Left colon (tissue), 2 donors: ENCODE measurements at regions not wholly inside any gene's neighbourhood (a gene's known extent, or its start where the extent isn't known, plus 50 kb on each side); places are given as distances from the start of the nearest gene placed in this dataset.
"Not testable (repeated sequence)": the region's sequence is repeated elsewhere in the genome, so short reads cannot be mapped to it uniquely, and the experiment has no call there.

Experiments used
- ATAC-seq: fragments of 200-7000 bp; cut with Tn5 transposase; one replicate; pipeline ENCODE4 v1.9.1; 2020; ENCODE audit warnings: mild to moderate bottlenecking, moderate library complexity
- DNase-seq, 2 donors: peaks; one replicate each; pipeline ENCODE4 v3.0.0-alpha.2; 2020
- intact Hi-C, 2 donors: fragments of 100-400 bp; cut with DNase I in 1 of 2; cut with micrococcal nuclease in 1 of 2; formaldehyde crosslinking; loops; one replicate each; pipeline versions ENCODE4 v1.11.2 to v1.14.0; 2022; cut with DNase I, micrococcal nuclease
- donor health status: DM: no; HTN: no; CAD: no.
- donor health status: DM: yes; HTN: yes; CAD: no.

- intact Hi-C loops: no loop called here
- no peak for ATAC-seq
- DNase-seq: no peak
Measured at GRCh38 chr18:39450958-39451357, 1885.4 kb upstream of the CELF4 start.

- DNase-seq: no peak
- no peak for ATAC-seq
- intact Hi-C loops: no loop called here
Measured at GRCh38 chr18:39449566-39449965, 1884.0 kb upstream of the CELF4 start.

GRCh38 chr18:39448942-39449341 is 1883.3 kb upstream of the CELF4 start:
- ATAC-seq: no peak
- no peak for DNase-seq
- intact Hi-C loops: no loop called here

GRCh38 chr18:39444957-39445356 is 1879.4 kb upstream of the CELF4 start:
- ATAC-seq, intact Hi-C loops, DNase-seq: not testable (repeated sequence)

- ATAC-seq (no peak), DNase-seq (no peak)
- intact Hi-C loops: no loop called here
Measured at GRCh38 chr18:39441648-39442047, 1876.0 kb upstream of the CELF4 start.

GRCh38 chr18:39435996-39436395 is 1870.4 kb upstream of the CELF4 start:
- no peak for DNase-seq
- no peak for ATAC-seq
- intact Hi-C loops: no loop called here

- intact Hi-C loops: no loop called here
- ATAC-seq: no peak
- DNase-seq: no peak
Measured at GRCh38 chr18:39435209-39435608, 1869.6 kb upstream of the CELF4 start.

GRCh38 chr18:39434223-39434920 is 1868.8 kb upstream of the CELF4 start:
- intact Hi-C loops: no loop called here
- DNase-seq (no peak), ATAC-seq (no peak)

GRCh38 chr18:39425172-39425850 is 1859.7 kb upstream of the CELF4 start:
- intact Hi-C loops: no loop called here
- ATAC-seq (no peak), DNase-seq (no peak)

GRCh38 chr18:39424261-39424660 is 1858.7 kb upstream of the CELF4 start:
- intact Hi-C loops: no loop called here
- DNase-seq (no peak), ATAC-seq (no peak)

- intact Hi-C loops: no loop called here
Measured at GRCh38 chr18:39421276-39421675, 1855.7 kb upstream of the CELF4 start.

GRCh38 chr18:39419315-39419714 is 1853.7 kb upstream of the CELF4 start:
- DNase-seq (no peak), ATAC-seq (no peak)
- intact Hi-C loops: no loop called here

More at GRCh38 chr18:39421276-39421675, 1855.7 kb upstream of the CELF4 start:
- ATAC-seq: no peak
- no peak for DNase-seq

- ATAC-seq (no peak), DNase-seq (no peak)
- intact Hi-C loops: no loop called here
Measured at GRCh38 chr18:39415471-39415870, 1849.9 kb upstream of the CELF4 start.

GRCh38 chr18:39414009-39414700 is 1848.6 kb upstream of the CELF4 start:
- intact Hi-C loops: no loop called here
- peak; percentile 63 for ATAC-seq
- no peak for DNase-seq

- intact Hi-C loops: no loop called here
- DNase-seq (no peak), ATAC-seq (no peak)
Measured at GRCh38 chr18:39406941-39407340, 1841.3 kb upstream of the CELF4 start.

GRCh38 chr18:39403121-39403520 is 1837.5 kb upstream of the CELF4 start:
- no peak for DNase-seq
- intact Hi-C loops: no loop called here
- ATAC-seq: no peak

- intact Hi-C loops: no loop called here
- DNase-seq (no peak), ATAC-seq (no peak)
Measured at GRCh38 chr18:39399662-39400061, 1834.1 kb upstream of the CELF4 start.

GRCh38 chr18:39396168-39396567 is 1830.6 kb upstream of the CELF4 start:
- ATAC-seq (no peak), DNase-seq (no peak)
- intact Hi-C loops: no loop called here

GRCh38 chr18:39389800-39390379 is 1824.3 kb upstream of the CELF4 start:
- ATAC-seq (no peak), DNase-seq (no peak)
- intact Hi-C loops: no loop called here

GRCh38 chr18:39380866-39381265 is 1815.3 kb upstream of the CELF4 start:
- ATAC-seq (no peak), DNase-seq (no peak)
- intact Hi-C loops: no loop called here
